ENCODE measurements at regions not wholly inside any gene's neighbourhood (a gene's known extent, or its start where the extent isn't known, plus 50 kb on each side); places are given as distances from the start of the nearest gene placed in this dataset.

DNA sequence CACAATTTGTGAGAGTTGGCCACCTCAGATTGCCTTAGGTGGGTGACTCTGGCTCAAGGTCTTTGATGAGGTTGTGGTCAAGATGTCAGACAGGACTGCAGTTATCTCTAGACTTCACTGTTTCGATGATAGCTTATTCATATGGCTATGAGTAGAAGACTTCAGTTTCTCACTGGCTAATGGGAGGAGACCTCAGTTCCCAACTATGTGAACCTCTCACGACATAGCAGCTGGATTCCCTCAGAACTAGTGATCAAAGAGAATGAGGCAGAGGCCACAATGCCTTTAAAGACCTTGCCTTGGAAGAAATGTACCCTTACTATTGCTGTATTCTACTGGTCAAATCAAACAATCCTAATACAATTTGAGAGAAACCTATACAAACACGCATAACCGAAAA, 607.5 kb upstream of the ROBO2 start:
- WGBS, 5 donors: 53 to 82% (median 75%) methylated on average over 4 of the region's 4 CpGs
- H3K36me3 ChIP-seq: no peaks in the 10 kb centered on the region
- no peaks in the 10 kb centered on the region for H3K4me1 ChIP-seq
- intact Hi-C loops (cut with DNase I; ENCODE audit: low total_unique reads): no loop called here
- H3K27me3 ChIP-seq: no peaks in the 10 kb centered on the region
- no peaks in the 10 kb centered on the region for H3K9me3 ChIP-seq
- no peak overlapping the region for H3K27ac ChIP-seq
- DNase-seq: no peak
- TF ChIP-seq POLR2A (IDR thresholded peaks at IDR 0.05) (no peak), EP300 (IDR thresholded peaks at IDR 0.05) (no peak), POLR2AphosphoS5 (IDR thresholded peaks at IDR 0.05) (no peak)
- TF ChIP-seq, protein P1, sequence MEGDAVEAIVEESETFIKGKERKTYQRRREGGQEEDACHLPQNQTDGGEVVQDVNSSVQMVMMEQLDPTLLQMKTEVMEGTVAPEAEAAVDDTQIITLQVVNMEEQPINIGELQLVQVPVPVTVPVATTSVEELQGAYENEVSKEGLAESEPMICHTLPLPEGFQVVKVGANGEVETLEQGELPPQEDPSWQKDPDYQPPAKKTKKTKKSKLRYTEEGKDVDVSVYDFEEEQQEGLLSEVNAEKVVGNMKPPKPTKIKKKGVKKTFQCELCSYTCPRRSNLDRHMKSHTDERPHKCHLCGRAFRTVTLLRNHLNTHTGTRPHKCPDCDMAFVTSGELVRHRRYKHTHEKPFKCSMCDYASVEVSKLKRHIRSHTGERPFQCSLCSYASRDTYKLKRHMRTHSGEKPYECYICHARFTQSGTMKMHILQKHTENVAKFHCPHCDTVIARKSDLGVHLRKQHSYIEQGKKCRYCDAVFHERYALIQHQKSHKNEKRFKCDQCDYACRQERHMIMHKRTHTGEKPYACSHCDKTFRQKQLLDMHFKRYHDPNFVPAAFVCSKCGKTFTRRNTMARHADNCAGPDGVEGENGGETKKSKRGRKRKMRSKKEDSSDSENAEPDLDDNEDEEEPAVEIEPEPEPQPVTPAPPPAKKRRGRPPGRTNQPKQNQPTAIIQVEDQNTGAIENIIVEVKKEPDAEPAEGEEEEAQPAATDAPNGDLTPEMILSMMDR (IDR thresholded peaks at IDR 0.05): no peak
- no peak overlapping the region for H3K4me3 ChIP-seq

DNA sequence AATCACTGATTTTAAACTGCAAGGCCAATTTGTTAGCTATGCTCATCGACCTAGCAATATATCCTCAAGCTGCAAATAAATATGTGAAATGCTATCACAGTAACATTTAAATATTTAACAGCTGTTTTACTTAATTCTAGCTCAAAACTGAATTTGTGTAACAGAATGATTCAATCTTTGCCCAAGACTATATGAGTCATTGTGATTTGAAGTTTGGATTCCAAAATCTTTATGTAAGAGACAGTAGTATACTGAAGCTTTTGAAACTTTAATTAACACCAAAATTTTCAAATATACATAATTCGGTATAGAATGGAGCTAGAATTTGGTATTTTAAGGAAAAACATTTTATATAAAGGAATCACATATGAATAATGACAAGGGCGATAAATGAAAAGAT, 603.0 kb upstream of the ROBO2 start:
- Histone ChIP-seq H3K36me3 (no peaks in the 10 kb centered on the region), H3K27me3 (no peaks in the 10 kb centered on the region), H3K27ac (no peak overlapping the region), H3K9me3 (no peaks in the 10 kb centered on the region), H3K4me3 (no peak overlapping the region), H3K4me1 (no peaks in the 10 kb centered on the region)
- DNase-seq: no peak
- intact Hi-C loops (cut with DNase I; ENCODE audit: low total_unique reads): no loop called here
- 53 to 75% (median 67%) methylated on average over 3 of the region's 3 CpGs for WGBS, 5 donors
- TF ChIP-seq POLR2A (IDR thresholded peaks at IDR 0.05) (no peak), POLR2AphosphoS5 (IDR thresholded peaks at IDR 0.05) (no peak), EP300 (IDR thresholded peaks at IDR 0.05) (no peak)
- TF ChIP-seq, protein P1 (IDR thresholded peaks at IDR 0.05): no peak

DNA sequence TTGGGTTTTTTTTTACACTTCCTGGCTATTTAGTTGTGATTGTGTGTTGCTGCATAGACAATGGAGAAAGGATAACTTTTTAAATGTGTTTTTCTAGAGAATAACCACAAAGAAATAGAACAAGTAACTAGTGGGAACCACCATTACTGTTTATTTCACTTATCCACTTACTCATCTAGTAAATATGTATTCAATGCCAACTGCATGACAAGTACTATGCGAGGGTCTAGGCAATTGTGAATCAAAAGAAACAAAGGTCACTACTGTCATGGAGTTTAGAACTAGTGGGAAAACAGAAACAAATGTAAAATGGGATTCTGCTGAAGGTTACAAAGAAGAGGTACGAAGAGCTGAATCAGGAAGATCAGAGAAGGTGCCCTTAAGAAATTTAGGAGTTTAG, 600.9 kb upstream of the ROBO2 start:
- TF ChIP-seq EP300 (IDR thresholded peaks at IDR 0.05) (no peak), POLR2A (IDR thresholded peaks at IDR 0.05) (no peak), POLR2AphosphoS5 (IDR thresholded peaks at IDR 0.05) (no peak)
- TF ChIP-seq, protein P1 (IDR thresholded peaks at IDR 0.05): no peak

DNA sequence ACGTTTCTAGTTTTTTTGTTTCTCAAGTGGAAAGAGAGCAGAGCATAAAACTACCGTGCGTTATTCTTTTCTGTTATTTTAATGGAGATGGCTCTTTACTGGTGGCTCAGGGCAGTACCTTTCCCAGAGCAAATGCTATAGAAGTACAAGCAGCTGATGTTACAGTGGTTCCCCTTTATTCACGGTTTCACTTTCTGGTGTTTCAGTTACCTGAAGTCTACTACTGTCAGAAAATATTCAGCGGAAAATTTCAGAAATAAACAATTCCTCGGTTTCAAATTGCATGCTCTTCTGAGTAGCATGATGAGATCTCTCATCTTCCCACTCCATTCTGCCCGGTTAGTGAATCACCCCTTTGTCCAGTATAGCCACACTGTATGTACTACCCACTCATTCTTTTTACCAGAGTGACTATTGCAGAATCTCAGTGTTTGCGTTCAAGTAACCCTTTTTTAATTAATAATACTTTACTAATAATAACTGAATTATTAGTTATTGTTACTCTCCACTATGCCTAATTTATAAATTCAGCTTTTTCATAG, 597.5 kb upstream of the ROBO2 start:
- no peaks in the 10 kb centered on the region for H3K9me3 ChIP-seq
- TF ChIP-seq, protein P1 (IDR thresholded peaks at IDR 0.05): no peak
- TF ChIP-seq POLR2A (IDR thresholded peaks at IDR 0.05): no peak
- no peak for TF ChIP-seq EP300 (IDR thresholded peaks at IDR 0.05)
- no peak for TF ChIP-seq POLR2AphosphoS5 (IDR thresholded peaks at IDR 0.05)
- H3K4me3 ChIP-seq: no peak overlapping the region
- H3K27me3 ChIP-seq: no peaks in the 10 kb centered on the region
- H3K36me3 ChIP-seq: no peaks in the 10 kb centered on the region
- no peak overlapping the region for H3K27ac ChIP-seq
- no peaks in the 10 kb centered on the region for H3K4me1 ChIP-seq
- intact Hi-C loops (cut with DNase I; ENCODE audit: low total_unique reads): no loop called here
- no peak for DNase-seq
- whole genome bisulfite sequencing, 5 donors: 79 to 89% (median 86%) methylated on average over 8 of the region's 8 CpGs

More for the DNA sequence above, 600.9 kb upstream of the ROBO2 start:
- Histone ChIP-seq H3K4me3 (no peak overlapping the region), H3K27me3 (no peaks in the 10 kb centered on the region), H3K9me3 (no peaks in the 10 kb centered on the region), H3K4me1 (no peaks in the 10 kb centered on the region), H3K27ac (no peak overlapping the region), H3K36me3 (no peaks in the 10 kb centered on the region)
- DNase-seq: no peak
- intact Hi-C loops (cut with DNase I; ENCODE audit: low total_unique reads): no loop called here
- WGBS, 5 donors: 18 to 58% (median 51%) methylated on average over 2 of the region's 2 CpGs

Data from stomach (tissue), 8 donors.